ENCODE measurements at regions not wholly inside any gene's neighbourhood (a gene's known extent, or its start where the extent isn't known, plus 50 kb on each side); places are given as distances from the start of the nearest gene placed in this dataset.

GRCh38 chr13:80195649-80196048 lies 145.3 kb downstream of the SPRY2 start:
- no peak for ATAC-seq (ENCODE audit: low FRiP score in 2 of 2)
- H3K4me1 ChIP-seq: no peaks in the 10 kb centered on the region
- no peaks in the 10 kb centered on the region for H3K27me3 ChIP-seq
- no peak overlapping the region for H3K4me3 ChIP-seq
- no peak overlapping the region for H3K27ac ChIP-seq
- no peak for TF ChIP-seq POLR2A (IDR thresholded peaks at IDR 0.05)
- no peak for TF ChIP-seq CTCF (IDR thresholded peaks at IDR 0.05)
- TF ChIP-seq EP300 (IDR thresholded peaks at IDR 0.05): no peak
- TF ChIP-seq POLR2AphosphoS5 (IDR thresholded peaks at IDR 0.05): no peak
- 80 to 90% methylated on average over 2 of the region's 2 CpGs for WGBS, 2 donors
- H3K9me3 ChIP-seq: no peaks in the 10 kb centered on the region
- H3K36me3 ChIP-seq: no peaks in the 10 kb centered on the region
- DNase-seq: no peak

GRCh38 chr13:80189889-80190597 lies 150.9 kb downstream of the SPRY2 start:
- no peak for ATAC-seq (ENCODE audit: low FRiP score in 2 of 2)
- DNase-seq: no peak
- H3K9me3 ChIP-seq: no peaks in the 10 kb centered on the region
- 82 to 95% methylated on average over 11 of the region's 11 CpGs for WGBS, 2 donors
- H3K27me3 ChIP-seq: no peaks in the 10 kb centered on the region
- H3K4me1 ChIP-seq: no peaks in the 10 kb centered on the region
- TF ChIP-seq POLR2AphosphoS5 (IDR thresholded peaks at IDR 0.05) (no peak), CTCF (IDR thresholded peaks at IDR 0.05) (no peak), EP300 (IDR thresholded peaks at IDR 0.05) (no peak), POLR2A (IDR thresholded peaks at IDR 0.05) (no peak)
- no peak overlapping the region for H3K27ac ChIP-seq
- H3K36me3 ChIP-seq: no peaks in the 10 kb centered on the region
- H3K4me3 ChIP-seq: no peak overlapping the region

GRCh38 chr13:80180740-80181355 lies 160.1 kb downstream of the SPRY2 start:
- H3K4me1 ChIP-seq: no peaks in the 10 kb centered on the region
- no peaks in the 10 kb centered on the region for H3K36me3 ChIP-seq
- no peak overlapping the region for H3K4me3 ChIP-seq
- H3K27me3 ChIP-seq: no peaks in the 10 kb centered on the region
- WGBS, 2 donors: 81 to 85% methylated on average over 8 of the region's 8 CpGs
- no peak for TF ChIP-seq POLR2A (IDR thresholded peaks at IDR 0.05)
- no peak for TF ChIP-seq CTCF (IDR thresholded peaks at IDR 0.05)
- TF ChIP-seq EP300 (IDR thresholded peaks at IDR 0.05): no peak
- no peak for TF ChIP-seq POLR2AphosphoS5 (IDR thresholded peaks at IDR 0.05)
- no peak for ATAC-seq (ENCODE audit: low FRiP score in 2 of 2)
- H3K27ac ChIP-seq: no peak overlapping the region
- DNase-seq: no peak
- no peaks in the 10 kb centered on the region for H3K9me3 ChIP-seq

GRCh38 chr13:80177327-80177726 lies 163.6 kb downstream of the SPRY2 start:
- 69 to 95% methylated on average over 3 of the region's 3 CpGs for WGBS, 2 donors
- no peak for TF ChIP-seq EP300 (IDR thresholded peaks at IDR 0.05)
- no peak for TF ChIP-seq POLR2A (IDR thresholded peaks at IDR 0.05)
- no peak for TF ChIP-seq POLR2AphosphoS5 (IDR thresholded peaks at IDR 0.05)
- TF ChIP-seq CTCF (IDR thresholded peaks at IDR 0.05): no peak

More at GRCh38 chr13:80177327-80177726, 163.6 kb downstream of the SPRY2 start:
- Histone ChIP-seq H3K4me3 (no peak overlapping the region), H3K36me3 (no peaks in the 10 kb centered on the region), H3K27ac (no peak overlapping the region), H3K27me3 (no peaks in the 10 kb centered on the region), H3K4me1 (no peaks in the 10 kb centered on the region), H3K9me3 (no peaks in the 10 kb centered on the region)
- ATAC-seq (ENCODE audit: low FRiP score in 2 of 2) (no peak), DNase-seq (no peak)
